HG03457 (cell line): ENCODE measurements at regions not wholly inside any gene's neighbourhood (a gene's known extent, or its start where the extent isn't known, plus 50 kb on each side); places are given as distances from the start of the nearest gene placed in this dataset.

Source experiments
- ATAC-seq: cut with Tn5 transposase; IDR thresholded peaks from one replicate; pipeline ENCODE4 v1.9.1; 2021; ENCODE audit warnings: moderate number of reproducible peaks; ENCODE audit not compliant: unreplicated experiment

- ATAC-seq: no peak
Observed at GRCh38 chr3:25128735-25129134, 299.3 kb upstream of the RARB start.

DNA sequence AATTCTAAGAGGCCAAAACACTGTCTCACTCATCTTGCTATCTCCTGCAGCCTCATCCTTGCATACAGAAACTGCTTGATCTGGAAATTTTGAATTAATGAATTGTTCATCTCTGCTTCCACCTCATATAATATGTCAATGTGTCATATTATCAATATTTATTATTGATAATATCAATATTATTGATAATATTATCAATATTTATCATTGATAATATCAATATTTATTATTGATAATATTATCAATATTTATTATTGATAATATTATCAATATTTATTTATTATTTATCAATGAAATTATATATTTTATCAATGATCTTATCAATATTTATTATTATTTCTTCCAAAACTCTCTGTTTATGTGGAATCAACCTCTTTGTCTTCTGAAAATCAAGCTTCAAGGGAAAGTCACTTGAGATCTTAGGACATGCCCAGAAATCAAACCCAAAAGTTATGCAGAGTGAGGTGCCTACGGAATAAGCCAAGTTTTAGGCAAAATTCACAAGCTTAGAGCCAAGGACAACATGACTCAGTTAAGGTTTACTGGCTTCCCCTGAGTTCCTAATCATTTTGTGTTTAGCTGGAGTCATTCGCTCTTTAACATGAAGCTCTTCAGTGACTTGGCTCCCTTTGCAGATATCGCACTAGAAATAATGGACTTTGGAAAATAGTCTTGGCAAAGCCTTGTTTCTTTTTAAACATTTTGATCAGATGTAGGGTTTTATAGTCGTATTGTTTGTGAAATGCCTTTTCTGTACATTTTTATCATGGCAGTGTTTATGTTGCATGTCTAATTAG lies 297.1 kb upstream of the RARB start:
- ATAC-seq: no peak

GRCh38 chr3:25133588-25133987 lies 294.5 kb upstream of the RARB start:
- ATAC-seq: no peak

DNA sequence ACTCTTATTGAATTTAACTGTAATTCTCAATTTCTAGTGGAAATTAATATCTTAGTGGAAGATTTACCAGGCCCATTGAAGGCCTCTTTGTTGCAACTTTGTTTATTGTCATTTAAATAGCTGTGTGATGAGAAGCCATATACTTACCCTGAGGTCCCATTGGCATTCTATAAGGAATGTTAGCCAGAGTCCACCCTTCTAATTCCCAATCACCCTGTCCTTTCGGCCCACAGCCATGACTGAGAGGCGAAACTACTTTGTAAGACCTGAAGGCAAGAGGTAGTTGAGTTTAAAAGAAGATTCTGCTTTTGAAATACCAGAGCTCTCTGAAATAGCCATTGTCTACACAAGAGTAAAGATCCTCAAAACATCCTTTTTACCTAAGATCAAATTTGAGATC lies 290.5 kb upstream of the RARB start:
- ATAC-seq: no peak

DNA sequence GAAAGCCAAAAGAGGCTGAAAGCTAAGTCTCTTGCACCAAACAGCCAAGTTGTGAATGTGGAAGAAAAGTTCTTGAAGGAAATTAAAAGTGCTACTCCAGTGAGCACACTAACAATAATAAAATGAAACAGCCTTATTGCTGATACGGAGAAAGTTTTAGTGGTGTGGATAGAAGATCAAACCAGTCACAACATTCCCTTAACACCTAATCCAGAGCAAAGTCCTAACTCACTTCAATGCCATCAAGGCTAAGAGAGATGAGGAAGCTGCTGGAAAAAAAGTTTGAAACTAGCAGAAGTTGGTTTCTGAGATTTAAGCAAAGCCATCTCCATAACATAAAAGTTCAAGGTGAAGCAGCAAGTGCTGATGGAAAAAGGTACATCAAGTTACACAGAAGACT lies 288.8 kb upstream of the RARB start:
- ATAC-seq: no peak

- no peak for ATAC-seq
Observed at GRCh38 chr3:25142609-25143355, 285.3 kb upstream of the RARB start.

DNA sequence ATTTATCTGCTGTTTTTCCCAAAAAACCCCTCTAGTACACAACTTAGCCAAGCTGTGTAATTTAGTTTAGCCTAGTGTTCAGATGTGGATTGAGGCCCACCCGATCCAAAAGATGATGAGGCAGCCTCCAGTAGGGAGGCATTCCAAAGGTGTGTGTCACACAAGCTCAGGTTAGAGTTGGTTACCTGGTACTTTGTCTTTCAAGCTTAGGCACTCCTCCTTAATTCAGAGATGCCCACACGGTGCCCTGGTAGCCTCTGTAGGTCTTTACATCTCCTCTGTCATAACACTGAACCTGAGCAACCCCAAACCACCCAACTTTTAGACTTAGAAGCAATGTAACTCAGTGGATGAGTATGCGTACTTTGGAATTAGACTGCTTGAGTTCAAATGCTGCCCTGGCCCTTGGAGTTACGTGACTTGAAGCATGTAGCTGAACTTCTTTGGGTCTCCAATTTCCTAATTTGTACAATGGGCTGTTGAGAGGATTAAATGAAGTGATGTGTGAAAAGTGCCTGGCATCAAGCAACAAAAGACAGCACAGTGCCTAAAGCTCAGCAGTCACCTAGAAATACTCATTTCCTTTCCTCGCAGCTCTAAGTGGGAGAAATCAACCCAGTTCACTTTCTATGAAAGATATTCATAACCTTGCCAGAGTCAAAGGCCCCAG lies 284.6 kb upstream of the RARB start:
- ATAC-seq: no peak

DNA sequence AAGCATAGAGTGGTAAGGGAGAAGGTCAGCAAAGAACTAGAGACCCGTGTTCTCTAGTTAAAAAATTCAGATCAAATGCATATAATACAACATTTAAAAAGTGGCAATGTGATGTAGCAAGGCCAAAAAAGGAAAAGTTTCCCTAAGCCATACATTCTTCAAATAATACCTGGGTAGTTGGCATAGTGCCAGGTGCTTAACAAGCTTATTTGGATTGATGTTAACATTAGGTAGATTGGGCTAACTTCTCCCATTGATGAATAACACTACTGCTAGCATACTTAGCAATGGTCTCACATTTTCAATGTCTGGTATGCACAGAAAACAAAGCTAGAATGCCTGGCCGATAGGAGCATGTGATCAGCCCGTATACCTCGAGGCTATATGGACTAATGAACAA lies 283.6 kb upstream of the RARB start:
- ATAC-seq: no peak

- no peak for ATAC-seq
Observed at GRCh38 chr3:25145176-25145575, 282.9 kb upstream of the RARB start.

- ATAC-seq: no peak
Observed at GRCh38 chr3:25150199-25150598, 277.9 kb upstream of the RARB start.

DNA sequence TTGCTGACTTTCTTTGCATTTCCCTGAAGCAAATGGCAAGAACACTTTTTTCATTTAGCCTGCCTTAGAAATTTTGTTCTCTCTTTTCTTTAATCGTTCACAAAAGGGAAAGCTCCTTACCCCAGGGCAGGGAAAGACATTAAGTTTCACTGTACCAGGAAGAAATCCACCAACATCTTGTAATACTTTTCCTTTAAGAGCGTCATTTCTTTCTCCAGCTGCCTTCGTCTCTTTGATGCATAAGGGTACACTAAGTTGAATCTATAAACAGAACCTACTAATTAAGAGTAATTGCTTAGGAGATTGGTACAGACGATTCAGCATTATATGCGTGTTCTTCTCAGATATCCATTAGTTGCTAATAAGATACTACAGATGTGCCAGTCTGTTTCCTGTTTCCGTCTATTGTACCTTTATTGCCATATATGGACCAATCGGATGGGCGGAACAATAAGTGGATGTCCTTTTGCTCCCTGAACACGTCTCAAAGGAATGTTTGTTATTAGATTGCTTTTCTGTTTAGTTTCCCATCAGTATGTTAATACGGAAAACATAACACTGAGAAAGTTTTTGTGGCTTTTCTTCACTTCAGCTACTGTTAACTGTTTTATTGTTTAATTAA lies 276.7 kb upstream of the RARB start:
- ATAC-seq: no peak

GRCh38 chr3:25151903-25152295 lies 276.2 kb upstream of the RARB start:
- no peak for ATAC-seq

DNA sequence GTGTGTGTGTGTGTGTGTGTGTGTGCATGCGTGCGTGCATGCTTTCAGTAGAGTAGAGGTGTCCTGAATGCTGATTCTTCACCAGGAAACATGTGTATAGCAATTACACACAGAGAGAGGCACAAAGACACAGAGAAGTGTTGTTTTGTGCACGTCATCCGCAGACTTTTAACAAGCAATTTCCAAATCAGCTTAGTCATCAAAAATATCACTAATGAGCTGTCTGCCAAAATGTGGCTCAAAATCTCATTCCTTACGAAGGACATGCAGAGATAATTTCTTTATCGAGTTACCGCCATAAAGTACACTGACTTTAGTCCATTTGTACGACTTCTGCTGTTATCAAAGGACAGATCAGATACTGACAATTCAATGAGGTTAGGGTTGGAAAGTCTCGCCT lies 274.9 kb upstream of the RARB start:
- ATAC-seq: no peak

GRCh38 chr3:25153561-25153960 lies 274.5 kb upstream of the RARB start:
- ATAC-seq: no peak

- ATAC-seq: no peak
Observed at GRCh38 chr3:25155652-25156471, 272.2 kb upstream of the RARB start.

GRCh38 chr3:25156626-25157025 lies 271.4 kb upstream of the RARB start:
- no peak for ATAC-seq

GRCh38 chr3:25165306-25165705 lies 262.8 kb upstream of the RARB start:
- ATAC-seq: no peak

DNA sequence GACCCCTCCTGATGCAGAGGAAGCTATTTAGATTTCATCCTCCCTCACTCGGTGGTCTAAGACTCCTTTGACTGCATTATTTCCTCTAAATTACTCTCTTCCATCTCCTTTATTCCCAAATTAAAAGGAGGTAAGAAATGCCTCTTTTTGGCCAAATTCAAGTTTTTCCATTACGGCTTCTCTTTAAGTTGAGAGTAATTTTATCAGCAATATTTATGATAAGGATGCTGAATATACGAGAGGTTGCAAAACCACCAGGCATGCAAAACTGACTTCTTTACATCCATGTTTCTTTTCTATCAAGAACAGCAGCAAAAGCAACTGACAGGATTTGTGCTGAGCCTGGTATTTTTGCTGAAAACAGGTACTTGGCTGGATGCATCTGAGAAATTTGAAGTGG lies 262.0 kb upstream of the RARB start:
- ATAC-seq: no peak

GRCh38 chr3:25169151-25169550 lies 258.9 kb upstream of the RARB start:
- ATAC-seq: no peak

- ATAC-seq: no peak
Observed at GRCh38 chr3:25170021-25170420, 258.0 kb upstream of the RARB start.
